GM10248 (cell line): ENCODE measurements at regions not wholly inside any gene's neighbourhood (a gene's known extent, or its start where the extent isn't known, plus 50 kb on each side); places are given as distances from the start of the nearest gene placed in this dataset.

Experiments used
- CTCF ChIA-PET: fragments of 300-600 bp; sonication (Branson Sonifier 250); formaldehyde crosslinking; extraction: SDS; loops from one replicate; lab custom pipeline; 2021; ENCODE audit warnings: antibody characterized with exemption; lab: Yijun Ruan, JAX
- POLR2A ChIA-PET: fragments of 350-650 bp; sonication (Branson Sonifier 250); formaldehyde crosslinking; extraction: SDS; loops from one replicate; lab custom pipeline; 2020; ENCODE audit warnings: antibody characterized with exemption; lab: Yijun Ruan, JAX
- DNase-seq: peaks from one replicate; pipeline ENCODE4 v3.0.0; 2012; ENCODE audit errors: extremely low spot score
- TF ChIP-seq, protein P1 (sequence below): IDR thresholded peaks from 2 replicates; pipeline ENCODE4 v1.5.1; 2012; ENCODE audit warnings: mild to moderate bottlenecking, low read depth; ENCODE audit errors: extremely low read depth, missing control alignments, control extremely low read depth

DNA sequence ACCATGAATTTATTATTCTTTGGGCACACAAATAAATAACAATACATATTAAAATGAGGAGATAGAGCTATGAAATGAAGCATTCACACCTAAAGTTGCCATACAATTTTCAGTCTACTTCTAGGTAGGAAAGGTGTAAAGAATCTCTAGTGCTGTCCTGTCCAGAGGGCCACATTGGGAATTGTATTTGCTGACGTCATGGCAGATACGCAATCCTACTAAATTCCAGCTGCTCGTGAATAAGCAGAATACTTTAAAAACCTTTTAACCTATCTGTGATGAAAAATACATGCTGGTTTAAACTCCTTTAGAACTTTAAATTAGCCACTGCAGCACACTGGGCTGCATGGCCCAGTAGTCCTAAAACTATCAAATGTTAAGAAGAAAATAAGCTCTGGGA, 236.1 kb downstream of the FSCB start:
- POLR2A ChIA-PET = no interaction called here
- CTCF ChIA-PET = interaction anchor here (1.3 to 1.5 kb wide), 2 partner anchors 9 to 18 kb away, joined by 3 to 5 read pairs; no protein-coding TSS in a partner anchor
- TF ChIP-seq, protein P1, sequence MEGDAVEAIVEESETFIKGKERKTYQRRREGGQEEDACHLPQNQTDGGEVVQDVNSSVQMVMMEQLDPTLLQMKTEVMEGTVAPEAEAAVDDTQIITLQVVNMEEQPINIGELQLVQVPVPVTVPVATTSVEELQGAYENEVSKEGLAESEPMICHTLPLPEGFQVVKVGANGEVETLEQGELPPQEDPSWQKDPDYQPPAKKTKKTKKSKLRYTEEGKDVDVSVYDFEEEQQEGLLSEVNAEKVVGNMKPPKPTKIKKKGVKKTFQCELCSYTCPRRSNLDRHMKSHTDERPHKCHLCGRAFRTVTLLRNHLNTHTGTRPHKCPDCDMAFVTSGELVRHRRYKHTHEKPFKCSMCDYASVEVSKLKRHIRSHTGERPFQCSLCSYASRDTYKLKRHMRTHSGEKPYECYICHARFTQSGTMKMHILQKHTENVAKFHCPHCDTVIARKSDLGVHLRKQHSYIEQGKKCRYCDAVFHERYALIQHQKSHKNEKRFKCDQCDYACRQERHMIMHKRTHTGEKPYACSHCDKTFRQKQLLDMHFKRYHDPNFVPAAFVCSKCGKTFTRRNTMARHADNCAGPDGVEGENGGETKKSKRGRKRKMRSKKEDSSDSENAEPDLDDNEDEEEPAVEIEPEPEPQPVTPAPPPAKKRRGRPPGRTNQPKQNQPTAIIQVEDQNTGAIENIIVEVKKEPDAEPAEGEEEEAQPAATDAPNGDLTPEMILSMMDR = no peak
- no peak for DNase-seq

DNA sequence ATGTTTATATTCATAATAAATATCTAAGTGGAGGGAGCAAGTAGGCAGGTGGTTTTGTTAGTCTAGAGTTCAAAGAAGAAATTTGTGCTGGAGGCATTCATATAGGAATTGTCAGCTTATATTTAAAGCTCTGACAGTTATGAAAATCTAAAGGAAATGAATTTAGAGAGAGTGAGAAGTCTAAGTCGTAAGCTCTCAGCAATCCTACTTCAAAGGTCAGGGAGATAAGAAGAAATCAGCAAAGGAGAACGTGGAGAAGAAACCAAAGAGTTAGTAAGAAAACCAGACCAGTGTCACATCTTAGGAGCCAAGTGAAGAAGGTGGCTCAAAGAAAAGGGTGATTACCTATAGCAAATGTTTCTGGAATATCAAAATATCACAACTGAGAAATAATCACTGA, 241.8 kb downstream of the FSCB start:
- CTCF ChIA-PET = interaction anchor here (1.1 to 2.5 kb wide), 2 partner anchors 11 to 14 kb away, joined by 7 to 8 read pairs; no protein-coding TSS in a partner anchor
- DNase-seq = no peak
- TF ChIP-seq, protein P1 = no peak
- POLR2A ChIA-PET = no interaction called here

DNA sequence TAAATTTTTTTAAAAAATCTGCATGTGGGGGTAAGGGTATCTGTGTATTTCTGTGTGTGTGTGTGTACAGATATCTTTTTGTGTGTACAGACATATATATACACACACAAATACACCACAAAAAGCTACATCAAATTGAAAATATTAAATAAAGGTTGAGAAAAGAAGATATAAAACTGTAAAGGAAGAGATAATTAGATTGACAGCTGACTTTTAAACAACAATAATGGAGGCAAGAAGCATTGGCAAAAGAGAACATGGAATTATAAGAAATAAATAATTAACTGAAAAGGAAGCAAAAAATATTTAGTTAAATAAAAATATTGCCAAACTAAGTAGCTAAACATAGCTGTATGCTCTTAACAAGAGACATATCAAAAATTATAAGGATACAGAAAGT, 291.4 kb downstream of the FSCB start:
- ChIA-PET CTCF (interaction anchor here (1.4 kb wide), 1 partner anchor 11 kb away, joined by 3 read pairs; no protein-coding TSS in a partner anchor), POLR2A (no interaction called here)
- DNase-seq = no peak

GRCh38 chr14:44211718-44212117, 295.4 kb downstream of the FSCB start:
- DNase-seq = no peak
- ChIA-PET CTCF (no interaction called here), POLR2A (no interaction called here)
- TF ChIP-seq, protein P1 = no peak

More for the DNA sequence above, 291.4 kb downstream of the FSCB start:
- TF ChIP-seq, protein P1 = no peak

DNA sequence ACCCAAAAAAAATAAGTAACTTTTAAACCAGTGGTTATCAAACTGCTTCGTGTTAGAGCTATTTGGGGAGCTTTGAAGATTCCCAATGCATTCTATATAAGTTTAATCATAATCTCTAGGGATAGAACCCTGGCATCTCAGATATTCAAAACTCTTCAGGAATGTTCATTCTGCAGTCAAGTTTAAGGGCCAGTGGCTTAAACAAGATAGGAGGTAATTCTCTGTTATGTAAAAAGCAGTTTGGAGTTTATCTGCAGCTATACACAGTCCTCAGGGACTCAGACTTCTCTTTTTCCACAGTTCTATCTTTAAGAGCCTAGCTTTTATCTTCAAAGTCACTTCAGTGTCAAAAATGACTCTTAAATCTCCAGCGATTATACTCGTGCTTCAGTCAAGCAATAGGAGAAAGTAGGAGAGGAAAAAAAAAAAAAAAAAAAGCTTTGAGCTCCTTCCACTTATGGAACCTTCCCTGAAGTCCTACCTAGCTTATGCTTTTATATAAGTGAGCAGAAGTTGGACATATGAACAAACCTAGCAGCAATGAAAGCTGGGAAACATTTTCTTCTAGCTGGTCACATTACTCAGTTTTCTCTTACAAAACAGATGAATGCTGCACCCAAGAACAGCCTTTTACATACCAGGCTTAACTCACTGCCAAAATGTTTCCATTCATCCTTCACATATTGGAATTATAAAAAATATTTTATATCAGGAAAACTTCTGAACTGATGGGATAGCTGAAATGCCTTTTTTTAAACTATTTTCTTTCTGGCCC, 302.8 kb downstream of the FSCB start:
- CTCF ChIA-PET = interaction anchor here (1.2 to 1.6 kb wide), 2 partner anchors 11 to 21 kb away, joined by 3 read pairs; no protein-coding TSS in a partner anchor

DNA sequence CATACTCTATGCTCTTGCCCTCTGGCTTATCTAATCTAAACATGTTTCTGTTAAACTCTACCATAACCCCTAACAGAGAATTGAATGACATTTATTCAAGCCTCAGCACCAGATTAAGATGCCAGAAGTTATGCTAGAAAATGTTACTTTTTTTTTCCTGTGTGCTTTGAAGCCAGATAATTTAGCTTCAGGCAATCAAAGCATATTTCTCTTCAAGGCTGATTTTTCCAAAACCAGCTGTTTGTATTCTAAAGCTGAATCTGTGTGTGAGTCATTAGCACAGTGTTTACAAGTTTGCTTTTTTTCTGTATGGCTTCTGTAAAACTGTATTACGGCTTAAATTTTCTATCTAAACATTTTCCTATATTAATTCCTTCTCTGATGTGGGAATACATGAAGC, 326.1 kb downstream of the FSCB start:
- TF ChIP-seq, protein P1 = no peak
- no peak for DNase-seq
- ChIA-PET POLR2A (no interaction called here), CTCF (interaction anchor here (0.7 kb wide), 1 partner anchor 83 kb away, joined by 3 read pairs; no protein-coding TSS in a partner anchor)

More for the DNA sequence above, 302.8 kb downstream of the FSCB start:
- TF ChIP-seq, protein P1 = no peak
- POLR2A ChIA-PET = no interaction called here
- DNase-seq = no peak
